Large intestine (tissue), 3 donors: ENCODE measurements at regions not wholly inside any gene's neighbourhood (a gene's known extent, or its start where the extent isn't known, plus 50 kb on each side); places are given as distances from the start of the nearest gene placed in this dataset.

Experiments used
- DNase-seq, 2 donors: peaks; one replicate each; pipeline versions ENCODE4 v3.0.0 to v3.0.0-alpha.2; 2013
- H3K27ac ChIP-seq: one replicate; pipeline ENCODE4 v1.5.1; 2013; ENCODE audit warnings: low read length
- H3K27me3 ChIP-seq: 2 replicates; pipeline ENCODE4 v1.6.1; 2013; ENCODE audit warnings: low read length; ENCODE audit not compliant: control insufficient read depth, insufficient read depth
- H3K36me3 ChIP-seq: 2 replicates; pipeline ENCODE4 v1.6.1; 2013; ENCODE audit warnings: low read length; ENCODE audit not compliant: control insufficient read depth, insufficient read depth
- H3K4me1 ChIP-seq: one replicate; pipeline ENCODE4 v1.6.1; 2013; ENCODE audit warnings: low read length; ENCODE audit not compliant: control insufficient read depth, insufficient read depth
- H3K4me3 ChIP-seq: one replicate; pipeline ENCODE4 v1.5.1; 2013; ENCODE audit warnings: low read length
- H3K9me3 ChIP-seq: one replicate; pipeline ENCODE4 v1.6.1; 2013; ENCODE audit warnings: mild to moderate bottlenecking, low read depth, low read length, moderate library complexity; ENCODE audit not compliant: control insufficient read depth
- WGBS: methylation state at CpG from one replicate; pipeline ENCODE4 v1.1.5; 2013; ENCODE audit warnings: low lambda C conversion rate; ENCODE audit not compliant: insufficient coverage; 5-methylcytosine and 5-hydroxymethylcytosine counted together

- H3K27ac ChIP-seq = no peak overlapping the region
- no CpG with 5 or more reads among the region's 2 CpGs for WGBS
Observed at GRCh38 chr7:24510759-24511158, 62.5 kb upstream of the PALS2 start.

DNA sequence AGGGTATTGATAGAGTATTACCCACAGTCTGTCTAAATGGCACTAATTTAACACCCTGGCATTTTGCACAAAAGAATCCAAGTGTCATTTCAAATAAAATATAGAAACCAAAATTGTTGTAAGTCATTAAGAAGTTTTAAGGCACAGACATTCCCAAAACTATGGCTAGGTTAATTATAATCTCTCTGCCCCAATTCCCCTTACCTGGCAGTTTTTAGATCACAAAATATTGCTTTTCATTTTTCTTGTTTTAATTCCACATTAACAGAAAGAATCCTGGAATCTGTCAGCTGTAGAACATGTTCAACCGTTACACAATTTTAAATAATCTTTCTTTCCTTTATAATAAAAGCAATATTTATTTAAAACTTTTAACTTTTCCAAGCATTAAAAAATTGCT lies 56.1 kb upstream of the PALS2 start:
- H3K4me3 ChIP-seq = no peak overlapping the region
- WGBS = 88% methylated on average over 1 of the region's 1 CpG
- no peaks in the 10 kb centered on the region for H3K27me3 ChIP-seq
- DNase-seq = no peak
- H3K27ac ChIP-seq = no peak overlapping the region
- H3K36me3 ChIP-seq = no peaks in the 10 kb centered on the region
- H3K4me1 ChIP-seq = no peaks in the 10 kb centered on the region
- H3K9me3 ChIP-seq = no peaks in the 10 kb centered on the region

More at GRCh38 chr7:24510759-24511158, 62.5 kb upstream of the PALS2 start:
- no peak for DNase-seq
- Histone ChIP-seq H3K36me3 (no peaks in the 10 kb centered on the region), H3K4me3 (no peak overlapping the region), H3K9me3 (no peaks in the 10 kb centered on the region), H3K4me1 (peaks cover 16% of the 10 kb centered on the region), H3K27me3 (no peaks in the 10 kb centered on the region)

GRCh38 chr7:24521917-24522623 lies 51.2 kb upstream of the PALS2 start:
- no peak for DNase-seq
- no peaks in the 10 kb centered on the region for H3K36me3 ChIP-seq
- H3K4me1 ChIP-seq = no peaks in the 10 kb centered on the region
- no peak overlapping the region for H3K4me3 ChIP-seq
- no peaks in the 10 kb centered on the region for H3K9me3 ChIP-seq
- no peaks in the 10 kb centered on the region for H3K27me3 ChIP-seq
- WGBS = no CpG with 5 or more reads among the region's 2 CpGs
- no peak overlapping the region for H3K27ac ChIP-seq
